A673 (cell line): ENCODE measurements at regions not wholly inside any gene's neighbourhood (a gene's known extent, or its start where the extent isn't known, plus 50 kb on each side); places are given as distances from the start of the nearest gene placed in this dataset.
"Not testable (repeated sequence)": the region's sequence is repeated elsewhere in the genome, so short reads cannot be mapped to it uniquely, and the experiment has no call there.

Source experiments
- BruUV-seq: library from RNA; stranded (reverse); fragments of 400-500 nt; replicated peaks from 2 replicates; lab custom pipeline; 2021; lab: Mats Ljungman, UMichigan
- CTCF ChIA-PET: fragments of 300-600 bp; sonication (Branson Sonifier 250); formaldehyde crosslinking; loops from one replicate; lab custom pipeline; 2022; ENCODE audit warnings: antibody characterized with exemption; lab: Charles Lee
- POLR2A ChIA-PET: fragments of 300-600 bp; sonication (Branson Sonifier 250); formaldehyde crosslinking; loops from one replicate; lab custom pipeline; 2022; ENCODE audit warnings: antibody characterized with exemption; ENCODE audit not compliant: low non-redundant PET; lab: Charles Lee
- DNase-seq: peaks from one replicate; pipeline ENCODE4 v3.0.0-alpha.2; 2015; ENCODE audit warnings: low spot score
- H3K27ac ChIP-seq: fragments of 200-600 bp; sonication (generic); 2 replicates; pipeline ENCODE4 v1.5.1; 2016; ENCODE audit warnings: mixed run types, low read depth, mild to moderate bottlenecking, mixed read lengths, antibody characterized with exemption, low read length; ENCODE audit not compliant: poor library complexity, severe bottlenecking
- H3K27me3 ChIP-seq: fragments of 200-600 bp; sonication (generic); replicated peaks from 2 replicates; pipeline ENCODE4 v1.6.1; 2017; ENCODE audit warnings: mixed run types, low read depth, mild to moderate bottlenecking, mixed read lengths, antibody characterized with exemption, low read length; ENCODE audit not compliant: insufficient read depth, poor library complexity
- H3K36me3 ChIP-seq: fragments of 200-600 bp; sonication (generic); 2 replicates; pipeline ENCODE4 v1.6.1; 2016; ENCODE audit warnings: mixed run types, mild to moderate bottlenecking, mixed read lengths, antibody characterized with exemption, low read length; ENCODE audit not compliant: insufficient read depth, poor library complexity, severe bottlenecking
- H3K4me1 ChIP-seq: fragments of 200-600 bp; sonication (generic); 2 replicates; pipeline ENCODE4 v1.6.1; 2017; ENCODE audit warnings: mixed run types, mild to moderate bottlenecking, mixed read lengths, antibody characterized with exemption, low read length; ENCODE audit not compliant: insufficient read depth, poor library complexity, severe bottlenecking
- H3K4me3 ChIP-seq: fragments of 200-600 bp; sonication (generic); 2 replicates; pipeline ENCODE4 v1.5.1; 2016; ENCODE audit warnings: low read depth, mixed run types, mild to moderate bottlenecking, mixed read lengths, low read length; ENCODE audit not compliant: poor library complexity, severe bottlenecking
- H3K9me3 ChIP-seq: fragments of 200-600 bp; sonication (generic); 2 replicates; pipeline ENCODE4 v1.6.1; 2016; ENCODE audit warnings: mixed run types, low read depth, mild to moderate bottlenecking, mixed read lengths, antibody characterized with exemption, low read length; ENCODE audit not compliant: poor library complexity, severe bottlenecking
- EZH2 ChIP-seq: fragments of 200-600 bp; sonication (generic); IDR thresholded peaks from 2 replicates; pipeline ENCODE4 v1.6.1; 2017; ENCODE audit warnings: borderline replicate concordance, low read depth, mild to moderate bottlenecking, mixed read lengths, antibody characterized with exemption, low read length; ENCODE audit not compliant: poor library complexity, severe bottlenecking
- intact Hi-C: fragments of 100-400 bp; cut with micrococcal nuclease; formaldehyde crosslinking; loops from one replicate; pipeline ENCODE4 v1.10.0; 2022; ENCODE audit not compliant: unreplicated experiment
- TF ChIP-seq, protein P1 (sequence below): fragments of 300-800, 200-600 bp; sonication (generic); conservative IDR thresholded peaks from 2 replicates; pipeline ENCODE4 v1.5.1; 2017; ENCODE audit warnings: low read depth, mild to moderate bottlenecking, antibody characterized with exemption, low read length, moderate library complexity, mixed read lengths

DNA sequence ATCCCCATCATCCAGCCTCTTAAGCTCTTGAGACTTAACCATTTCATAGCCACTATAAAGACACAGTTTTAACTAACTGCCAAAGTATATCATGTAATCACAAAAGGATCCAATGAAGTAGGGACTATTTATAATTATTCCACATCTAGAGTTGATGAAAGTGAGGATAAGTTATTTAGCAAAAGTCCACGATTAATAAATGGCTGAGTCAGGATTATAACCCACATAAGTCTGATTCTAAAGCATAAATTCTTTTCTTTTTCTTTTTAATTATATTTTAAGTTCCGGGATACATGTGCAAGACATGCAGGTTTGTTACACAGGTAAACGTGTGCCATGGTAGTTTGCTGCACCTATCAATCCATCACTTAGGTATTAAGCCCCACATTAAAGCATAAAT lies 166.1 kb downstream of the PPP1R3A start:
- H3K4me1 ChIP-seq: no peaks in the 10 kb centered on the region
- CTCF ChIA-PET: no interaction called here
- DNase-seq: no peak
- H3K4me3 ChIP-seq: no peak overlapping the region
- no TSS peak for BruUV-seq
- H3K27ac ChIP-seq: no peak overlapping the region
- H3K27me3 ChIP-seq: no peaks in the 10 kb centered on the region
- intact Hi-C loops: no loop called here
- no peaks in the 10 kb centered on the region for H3K9me3 ChIP-seq
- POLR2A ChIA-PET: no interaction called here
- TF ChIP-seq, protein P1, sequence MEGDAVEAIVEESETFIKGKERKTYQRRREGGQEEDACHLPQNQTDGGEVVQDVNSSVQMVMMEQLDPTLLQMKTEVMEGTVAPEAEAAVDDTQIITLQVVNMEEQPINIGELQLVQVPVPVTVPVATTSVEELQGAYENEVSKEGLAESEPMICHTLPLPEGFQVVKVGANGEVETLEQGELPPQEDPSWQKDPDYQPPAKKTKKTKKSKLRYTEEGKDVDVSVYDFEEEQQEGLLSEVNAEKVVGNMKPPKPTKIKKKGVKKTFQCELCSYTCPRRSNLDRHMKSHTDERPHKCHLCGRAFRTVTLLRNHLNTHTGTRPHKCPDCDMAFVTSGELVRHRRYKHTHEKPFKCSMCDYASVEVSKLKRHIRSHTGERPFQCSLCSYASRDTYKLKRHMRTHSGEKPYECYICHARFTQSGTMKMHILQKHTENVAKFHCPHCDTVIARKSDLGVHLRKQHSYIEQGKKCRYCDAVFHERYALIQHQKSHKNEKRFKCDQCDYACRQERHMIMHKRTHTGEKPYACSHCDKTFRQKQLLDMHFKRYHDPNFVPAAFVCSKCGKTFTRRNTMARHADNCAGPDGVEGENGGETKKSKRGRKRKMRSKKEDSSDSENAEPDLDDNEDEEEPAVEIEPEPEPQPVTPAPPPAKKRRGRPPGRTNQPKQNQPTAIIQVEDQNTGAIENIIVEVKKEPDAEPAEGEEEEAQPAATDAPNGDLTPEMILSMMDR: no peak
- no peak for TF ChIP-seq EZH2
- no peaks in the 10 kb centered on the region for H3K36me3 ChIP-seq

DNA sequence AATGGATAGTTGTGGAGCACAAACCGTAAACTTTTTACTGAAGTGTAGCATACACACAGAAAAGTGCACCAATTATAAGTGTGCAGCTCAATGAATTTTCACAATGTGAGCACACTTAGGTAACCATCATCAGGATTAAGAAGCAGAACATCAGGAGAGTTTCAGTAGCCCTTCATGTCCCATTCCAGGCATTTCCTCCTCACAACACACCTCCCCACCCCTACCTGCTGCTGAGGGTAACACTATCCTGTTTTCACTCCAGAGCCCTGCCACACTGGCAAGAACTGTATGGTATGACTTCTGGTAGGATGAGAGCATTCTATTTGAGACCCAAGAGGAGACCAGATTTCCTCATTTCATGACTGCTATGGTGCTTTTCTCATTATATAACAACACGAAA lies 166.5 kb downstream of the PPP1R3A start:
- DNase-seq: no peak
- no TSS peak for BruUV-seq
- H3K27ac ChIP-seq: no peak overlapping the region
- CTCF ChIA-PET: no interaction called here
- TF ChIP-seq, protein P1: no peak
- TF ChIP-seq EZH2: no peak
- no peaks in the 10 kb centered on the region for H3K9me3 ChIP-seq
- intact Hi-C loops: no loop called here
- POLR2A ChIA-PET: no interaction called here
- H3K4me1 ChIP-seq: no peaks in the 10 kb centered on the region
- no peaks in the 10 kb centered on the region for H3K36me3 ChIP-seq
- H3K4me3 ChIP-seq: no peak overlapping the region
- H3K27me3 ChIP-seq: no peaks in the 10 kb centered on the region

DNA sequence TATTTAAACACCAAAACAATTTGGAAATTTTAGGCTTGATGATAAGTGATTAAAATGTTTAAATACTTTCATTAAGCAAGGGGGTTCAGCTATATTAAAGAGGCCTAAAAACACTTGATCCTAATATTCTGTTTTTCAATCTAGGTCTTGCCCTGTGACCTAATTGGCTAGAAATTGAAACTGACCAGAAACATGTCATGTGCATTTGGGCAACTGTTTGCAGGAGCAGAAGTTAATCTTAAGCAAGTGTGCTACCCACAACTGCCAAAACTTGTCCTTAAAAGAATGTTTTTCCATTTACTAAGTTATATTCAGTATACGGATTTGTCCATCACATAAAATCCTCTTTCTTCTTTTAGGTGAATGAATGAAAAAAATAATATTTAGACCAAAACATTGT lies 167.3 kb downstream of the PPP1R3A start:
- BruUV-seq: no TSS peak
- ChIA-PET CTCF (no interaction called here), POLR2A (no interaction called here)
- Histone ChIP-seq H3K27ac (no peak overlapping the region), H3K4me3 (no peak overlapping the region), H3K36me3 (no peaks in the 10 kb centered on the region), H3K27me3 (no peaks in the 10 kb centered on the region), H3K4me1 (no peaks in the 10 kb centered on the region), H3K9me3 (no peaks in the 10 kb centered on the region)
- TF ChIP-seq EZH2: no peak
- TF ChIP-seq, protein P1: no peak
- intact Hi-C loops: no loop called here
- no peak for DNase-seq

DNA sequence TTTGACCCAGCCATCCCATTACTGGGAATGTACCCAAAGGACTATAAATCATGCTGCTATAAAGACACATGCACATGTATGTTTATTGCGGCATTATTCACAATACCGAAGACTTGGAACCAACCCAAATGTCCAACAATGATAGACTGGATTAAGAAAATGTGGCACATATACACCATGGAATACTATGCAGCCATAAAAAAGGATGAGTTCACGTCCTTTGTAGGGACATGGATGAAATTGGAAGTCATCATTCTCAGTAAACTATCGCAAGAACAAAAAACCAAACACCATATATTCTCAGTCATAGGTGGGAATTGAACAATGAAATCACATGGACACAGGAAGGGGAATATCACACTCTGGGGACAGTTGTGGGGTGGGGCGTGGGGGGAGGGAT lies 170.4 kb downstream of the PPP1R3A start:
- BruUV-seq, intact Hi-C loops, H3K4me1 ChIP-seq, H3K27me3 ChIP-seq, DNase-seq, H3K27ac ChIP-seq, H3K36me3 ChIP-seq, H3K4me3 ChIP-seq, POLR2A ChIA-PET, CTCF ChIA-PET, H3K9me3 ChIP-seq: not testable (repeated sequence)

DNA sequence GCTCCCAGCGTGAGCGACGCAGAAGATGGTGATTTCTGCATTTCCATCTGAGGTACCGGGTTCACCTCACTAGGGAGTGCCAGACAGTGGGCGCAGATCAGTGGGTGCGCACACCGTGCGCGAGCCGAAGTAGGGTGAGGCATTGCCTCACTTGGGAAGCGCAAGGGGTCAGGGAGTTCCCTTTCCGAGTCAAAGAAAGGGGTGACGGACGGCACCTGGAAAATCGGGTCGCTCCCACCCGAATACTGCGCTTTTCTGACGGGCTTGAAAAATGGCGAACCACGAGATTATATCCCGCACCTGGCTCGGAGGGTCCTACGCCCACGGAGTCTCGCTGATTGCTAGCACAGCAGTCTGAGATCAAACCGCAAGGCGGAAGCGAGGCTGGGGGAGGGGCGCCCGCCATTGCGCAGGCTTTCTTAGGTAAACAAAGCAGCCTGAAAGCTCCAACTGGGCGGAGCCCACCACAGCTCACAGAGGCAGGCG lies 175.8 kb downstream of the PPP1R3A start:
- H3K9me3 ChIP-seq, POLR2A ChIA-PET, H3K27me3 ChIP-seq, H3K36me3 ChIP-seq, H3K4me3 ChIP-seq, CTCF ChIA-PET, intact Hi-C loops, BruUV-seq, DNase-seq, H3K27ac ChIP-seq, H3K4me1 ChIP-seq: not testable (repeated sequence)
